Esophagus muscularis mucosa (tissue), 4 donors: ENCODE measurements at regions not wholly inside any gene's neighbourhood (a gene's known extent, or its start where the extent isn't known, plus 50 kb on each side); places are given as distances from the start of the nearest gene placed in this dataset.

Experiments
- DNase-seq: peaks from one replicate; pipeline ENCODE4 v3.0.0-alpha.2; 2017; ENCODE audit errors: extremely low spot score
- H3K27ac ChIP-seq, 4 donors: fragments of 200-600 bp; sonication (generic); replicated peaks in 1 of 4; 1 replicate in 3 of 4; 2 replicates in 1 of 4; pipeline ENCODE4 v1.5.1; 2016 to 2019; ENCODE audit warnings: mild to moderate bottlenecking in 1 of 4
- H3K27me3 ChIP-seq, 4 donors: fragments of 200-600 bp; sonication (generic); one replicate each; pipeline versions ENCODE4 v1.5.1 to v1.6.0; 2016 to 2019
- H3K36me3 ChIP-seq, 4 donors: fragments of 200-600 bp; sonication (generic); one replicate each; pipeline ENCODE4 v1.5.1; 2016 to 2019
- H3K4me1 ChIP-seq, 4 donors: fragments of 200-600 bp; sonication (generic); one replicate each; pipeline ENCODE4 v1.5.1; 2016 to 2019
- H3K4me3 ChIP-seq, 4 donors: fragments of 200-600 bp; sonication (generic); 1 replicate in 2 of 4; 2 replicates in 2 of 4; pipeline ENCODE4 v1.5.1; 2016 to 2019; ENCODE audit warnings: mild to moderate bottlenecking in 4 of 4, moderate library complexity in 1 of 4
- H3K9me3 ChIP-seq, 4 donors: fragments of 200-600 bp; sonication (generic); 1 replicate in 3 of 4; 2 replicates in 1 of 4; pipeline ENCODE4 v1.5.1; 2016 to 2019
- EP300 ChIP-seq: sonication (generic); formaldehyde crosslinking; IDR thresholded peaks from one replicate; pipeline ENCODE4 v1.6.1; 2017; ENCODE audit warnings: antibody characterized with exemption
- POLR2A ChIP-seq: fragments of 450-650 bp; IDR thresholded peaks from one replicate; pipeline ENCODE4 v1.6.1; 2017; ENCODE audit warnings: antibody characterized with exemption, moderate library complexity, mild to moderate bottlenecking, low read depth
- POLR2AphosphoS5 ChIP-seq, 2 donors: sonication (generic); formaldehyde crosslinking; IDR thresholded peaks; one replicate each; pipeline ENCODE4 v1.6.1; 2017; ENCODE audit warnings: antibody characterized with exemption in 2 of 2
- WGBS: methylation state at CpG from one replicate; pipeline ENCODE4 v1.1.5; 2018; 5-methylcytosine and 5-hydroxymethylcytosine counted together
- intact Hi-C: fragments of 100-400 bp; cut with DNase I; formaldehyde crosslinking; loops from one replicate; pipeline ENCODE4 v1.15.1; 2023
- TF ChIP-seq, protein P1 (sequence below), 3 experiments: fragments of 200-600 bp in 2 of 3; fragments of 450-650 bp in 1 of 3; sonication (generic) in 2 of 3; IDR thresholded peaks; one replicate each; pipeline ENCODE4 v1.5.1; 2017 to 2019; ENCODE audit warnings: antibody characterized with exemption in 3 of 3, mild to moderate bottlenecking in 2 of 3, moderate library complexity in 1 of 3

DNA sequence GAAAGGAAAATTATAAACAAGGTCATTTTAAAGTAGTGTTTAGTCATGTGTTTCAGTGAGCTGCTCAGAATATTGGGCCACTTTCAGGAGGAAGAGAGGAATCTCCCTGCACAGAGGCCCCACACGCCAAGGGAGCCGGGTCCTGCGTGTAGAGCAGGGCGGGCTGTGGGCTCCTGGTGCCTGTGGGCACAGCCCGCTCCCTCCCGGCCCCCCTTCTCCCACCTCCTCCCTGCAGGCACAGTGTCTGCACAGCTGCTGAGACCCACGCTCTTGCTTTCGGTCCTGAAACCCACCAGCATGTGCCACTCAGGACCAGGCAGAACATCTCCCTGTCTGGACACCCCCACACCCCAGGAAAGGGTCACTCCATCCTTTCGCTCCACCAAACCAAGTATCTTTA is 167.6 kb upstream of the SALL3 start:
- H3K4me1 ChIP-seq, result no peaks in the 10 kb centered on the region
- H3K27me3 ChIP-seq, result peaks cover 0 to 54% (median 0%) of the 10 kb centered on the region in 4 donors
- no peak for DNase-seq
- H3K36me3 ChIP-seq, result no peaks in the 10 kb centered on the region
- TF ChIP-seq, protein P1, sequence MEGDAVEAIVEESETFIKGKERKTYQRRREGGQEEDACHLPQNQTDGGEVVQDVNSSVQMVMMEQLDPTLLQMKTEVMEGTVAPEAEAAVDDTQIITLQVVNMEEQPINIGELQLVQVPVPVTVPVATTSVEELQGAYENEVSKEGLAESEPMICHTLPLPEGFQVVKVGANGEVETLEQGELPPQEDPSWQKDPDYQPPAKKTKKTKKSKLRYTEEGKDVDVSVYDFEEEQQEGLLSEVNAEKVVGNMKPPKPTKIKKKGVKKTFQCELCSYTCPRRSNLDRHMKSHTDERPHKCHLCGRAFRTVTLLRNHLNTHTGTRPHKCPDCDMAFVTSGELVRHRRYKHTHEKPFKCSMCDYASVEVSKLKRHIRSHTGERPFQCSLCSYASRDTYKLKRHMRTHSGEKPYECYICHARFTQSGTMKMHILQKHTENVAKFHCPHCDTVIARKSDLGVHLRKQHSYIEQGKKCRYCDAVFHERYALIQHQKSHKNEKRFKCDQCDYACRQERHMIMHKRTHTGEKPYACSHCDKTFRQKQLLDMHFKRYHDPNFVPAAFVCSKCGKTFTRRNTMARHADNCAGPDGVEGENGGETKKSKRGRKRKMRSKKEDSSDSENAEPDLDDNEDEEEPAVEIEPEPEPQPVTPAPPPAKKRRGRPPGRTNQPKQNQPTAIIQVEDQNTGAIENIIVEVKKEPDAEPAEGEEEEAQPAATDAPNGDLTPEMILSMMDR (IDR thresholded peaks at IDR 0.05), result no peak
- TF ChIP-seq POLR2A (no peak), POLR2AphosphoS5 (IDR thresholded peaks at IDR 0.05) (no peak), EP300 (no peak)
- 73% methylated on average over 9 of the region's 9 CpGs for WGBS
- no peak overlapping the region for H3K27ac ChIP-seq
- H3K9me3 ChIP-seq, result no peaks in the 10 kb centered on the region
- no peak overlapping the region for H3K4me3 ChIP-seq
- intact Hi-C loops, result no loop called here

GRCh38 chr18:78813156-78813555 is 166.5 kb upstream of the SALL3 start:
- WGBS, result 79% methylated on average over 17 of the region's 18 CpGs
- H3K36me3 ChIP-seq, result no peaks in the 10 kb centered on the region
- H3K27ac ChIP-seq, result no peak overlapping the region
- peaks cover 0 to 60% (median 0%) of the 10 kb centered on the region in 4 donors for H3K27me3 ChIP-seq
- no peak for TF ChIP-seq EP300
- TF ChIP-seq, protein P1 (IDR thresholded peaks at IDR 0.05), result no peak
- H3K4me1 ChIP-seq, result no peaks in the 10 kb centered on the region
- intact Hi-C loops, result no loop called here
- no peaks in the 10 kb centered on the region for H3K9me3 ChIP-seq
- DNase-seq, result no peak
- no peak overlapping the region for H3K4me3 ChIP-seq

- Histone ChIP-seq H3K27ac (no peak overlapping the region), H3K4me3 (no peak overlapping the region), H3K4me1 (no peaks in the 10 kb centered on the region), H3K27me3 (peaks cover 0 to 69% (median 0%) of the 10 kb centered on the region in 4 donors), H3K36me3 (no peaks in the 10 kb centered on the region), H3K9me3 (no peaks in the 10 kb centered on the region)
- intact Hi-C loops, result no loop called here
- 30% methylated on average over 24 of the region's 24 CpGs for WGBS
- no peak for DNase-seq
- TF ChIP-seq POLR2A (no peak), POLR2AphosphoS5 (IDR thresholded peaks at IDR 0.05) (no peak), EP300 (no peak)
- TF ChIP-seq, protein P1 (IDR thresholded peaks at IDR 0.05), result no peak
Measured at GRCh38 chr18:78813936-78814710, 165.5 kb upstream of the SALL3 start.

DNA sequence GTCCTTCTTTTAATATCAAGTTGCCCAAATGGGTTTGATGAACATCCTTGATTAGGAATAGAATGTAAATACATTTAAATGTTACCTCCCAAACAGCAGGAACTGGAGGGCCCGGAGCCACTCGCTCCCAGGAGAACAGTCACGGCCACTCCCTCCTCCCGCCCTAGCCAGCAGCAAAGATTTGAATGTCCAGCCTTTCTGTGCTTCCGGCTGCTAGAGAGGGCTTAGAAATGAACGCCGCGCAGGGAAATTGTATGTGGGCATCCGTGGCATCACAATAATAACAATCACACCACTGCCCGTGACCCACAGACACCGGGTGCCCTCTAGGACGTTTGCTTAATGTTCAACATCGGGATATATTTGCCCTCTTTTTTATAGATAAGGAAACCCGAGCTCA is 164.9 kb upstream of the SALL3 start:
- H3K36me3 ChIP-seq, result no peaks in the 10 kb centered on the region
- H3K27me3 ChIP-seq, result peaks cover 0 to 76% (median 0%) of the 10 kb centered on the region in 4 donors
- no peaks in the 10 kb centered on the region for H3K9me3 ChIP-seq
- no peak for DNase-seq
- TF ChIP-seq EP300, result no peak
- TF ChIP-seq POLR2AphosphoS5 (IDR thresholded peaks at IDR 0.05), result no peak
- H3K4me3 ChIP-seq, result no peak overlapping the region
- no peak overlapping the region for H3K27ac ChIP-seq
- no peaks in the 10 kb centered on the region for H3K4me1 ChIP-seq
- 56% methylated on average over 13 of the region's 14 CpGs for WGBS
- intact Hi-C loops, result no loop called here

- peaks cover 0 to 87% (median 0%) of the 10 kb centered on the region in 4 donors for H3K27me3 ChIP-seq
- DNase-seq, result no peak
- TF ChIP-seq EP300, result no peak
- TF ChIP-seq, protein P1 (IDR thresholded peaks at IDR 0.05), result no peak
- TF ChIP-seq POLR2A, result no peak
- no peak for TF ChIP-seq POLR2AphosphoS5 (IDR thresholded peaks at IDR 0.05)
- intact Hi-C loops, result no loop called here
- H3K36me3 ChIP-seq, result no peaks in the 10 kb centered on the region
- H3K27ac ChIP-seq, result no peak overlapping the region
- no peaks in the 10 kb centered on the region for H3K4me1 ChIP-seq
- H3K9me3 ChIP-seq, result no peaks in the 10 kb centered on the region
- H3K4me3 ChIP-seq, result no peak overlapping the region
- WGBS, result 93% methylated on average over 15 of the region's 15 CpGs
Measured at GRCh38 chr18:78816114-78816513, 163.5 kb upstream of the SALL3 start.
